GM12878 (cell line): ENCODE measurements at regions not wholly inside any gene's neighbourhood (a gene's known extent, or its start where the extent isn't known, plus 50 kb on each side); places are given as distances from the start of the nearest gene placed in this dataset.

Experiments
- ATAC-seq: fragments of 200-7000 bp; cut with Tn5 transposase; 3 replicates; pipeline ENCODE4 v1.9.1; 2020; ENCODE audit warnings: mild to moderate bottlenecking, moderate library complexity
- BruUV-seq: library from RNA; stranded (reverse); fragments of 400-500 nt; replicated peaks from 2 replicates; lab custom pipeline; 2021; lab: Mats Ljungman, UMichigan
- CTCF ChIA-PET: fragments of 300-600 bp; sonication (Branson Sonifier 250); formaldehyde crosslinking; extraction: SDS; loops from one replicate; lab custom pipeline; 2021; ENCODE audit warnings: inconsistent platforms; lab: Yijun Ruan, JAX
- POLR2A ChIA-PET: fragments of 350-600 bp; formaldehyde crosslinking; extraction: SDS; loops from one replicate; lab custom pipeline; 2021; ENCODE audit warnings: inconsistent platforms; lab: Charles Lee
- RAD21 ChIA-PET: fragments of 300-600 bp; sonication (Branson Sonifier 250); formaldehyde crosslinking; loops from one replicate; lab custom pipeline; 2023; ENCODE audit warnings: antibody characterized with exemption; ENCODE audit not compliant: unreplicated experiment; lab: Charles Lee
- SMC1A ChIA-PET: fragments of 300-600 bp; sonication (Branson Sonifier 250); formaldehyde crosslinking; loops from one replicate; lab custom pipeline; 2023; ENCODE audit not compliant: unreplicated experiment, uncharacterized antibody; lab: Charles Lee
- DNase-seq: peaks from one replicate; pipeline ENCODE4 v3.0.0-alpha.2; 2011; ENCODE audit warnings: low read depth, low spot score
- FAIRE-seq: peaks from 3 replicates; lab custom pipeline; 2011; peaks lifted over from hg19 to GRCh38; lab: Jason Lieb, UNC
- H2AFZ ChIP-seq: 2 replicates; pipeline ENCODE4 v1.6.0; 2011; ENCODE audit warnings: low read depth, low read length, control low read depth; ENCODE audit not compliant: control insufficient read depth
- H3K27ac ChIP-seq: 2 replicates; pipeline ENCODE4 v1.5.1; 2011; ENCODE audit warnings: control low read depth; ENCODE audit not compliant: control insufficient read depth, insufficient read depth
- H3K27me3 ChIP-seq, 2 experiments: replicated peaks in 1 of 2; 2 replicates each; pipeline versions ENCODE4 v1.6.0 to v1.6.1; 2011; ENCODE audit warnings: low read length in 1 of 2; ENCODE audit not compliant: control insufficient read depth in 2 of 2, insufficient read depth in 2 of 2
- H3K36me3 ChIP-seq, 2 experiments: 2 replicates each; pipeline ENCODE4 v1.5.1; 2011; ENCODE audit warnings: low read length in 1 of 2; ENCODE audit not compliant: control insufficient read depth in 2 of 2, insufficient read depth in 2 of 2
- H3K4me1 ChIP-seq: 2 replicates; pipeline ENCODE4 v1.6.1; 2011; ENCODE audit warnings: mild to moderate bottlenecking, low read length, moderate library complexity, mixed read lengths; ENCODE audit not compliant: control insufficient read depth, insufficient read depth
- H3K4me2 ChIP-seq: 2 replicates; pipeline ENCODE4 v1.6.0; 2011; ENCODE audit warnings: control low read depth; ENCODE audit not compliant: control insufficient read depth, insufficient read depth
- H3K4me3 ChIP-seq: fragments of 200-600 bp; sonication (generic); 2 replicates; pipeline ENCODE4 v1.5.1; 2016
- H3K79me2 ChIP-seq: 2 replicates; pipeline ENCODE4 v1.6.0; 2011; ENCODE audit warnings: low read length; ENCODE audit not compliant: control insufficient read depth, insufficient read depth
- H3K9ac ChIP-seq: 2 replicates; pipeline ENCODE4 v1.8.0; 2011; ENCODE audit warnings: low read length, control low read depth, mixed read lengths; ENCODE audit not compliant: control insufficient read depth, insufficient read depth
- H3K9me3 ChIP-seq: replicated peaks from 3 replicates; pipeline ENCODE4 v1.5.1; 2011; ENCODE audit warnings: mild to moderate bottlenecking, low read length; ENCODE audit not compliant: control insufficient read depth, insufficient read depth
- H4K20me1 ChIP-seq: 2 replicates; pipeline ENCODE4 v1.6.0; 2011; ENCODE audit not compliant: control insufficient read depth, insufficient read depth
- CBX3 ChIP-seq: fragments of 200-600 bp; sonication (generic); IDR thresholded peaks from 2 replicates; pipeline ENCODE4 v1.6.1; 2016; ENCODE audit warnings: low read depth, borderline replicate concordance
- CHD1 ChIP-seq: IDR thresholded peaks from 2 replicates; pipeline ENCODE4 v1.6.1; 2012; ENCODE audit warnings: low read depth, low read length, improper control_type of control experiment
- DPF2 ChIP-seq: fragments of 450-650 bp; IDR thresholded peaks from 2 replicates; pipeline ENCODE4 v1.6.1; 2017; ENCODE audit warnings: mild to moderate bottlenecking
- E2F8 ChIP-seq: fragments of 450-650 bp; IDR thresholded peaks from 2 replicates; pipeline ENCODE4 v1.6.1; 2018; ENCODE audit warnings: mild to moderate bottlenecking, low read depth, moderate library complexity; ENCODE audit not compliant: partially characterized antibody
- FOXM1 ChIP-seq: IDR thresholded peaks from 2 replicates; pipeline ENCODE4 v1.6.1; 2012; ENCODE audit warnings: low read depth, mild to moderate bottlenecking, inconsistent platforms, low read length, moderate library complexity
- IRF3 ChIP-seq: fragments of 450-650 bp; IDR thresholded peaks from 2 replicates; pipeline ENCODE4 v1.6.1; 2014; ENCODE audit warnings: mild to moderate bottlenecking
- IRF5 ChIP-seq: fragments of 450-650 bp; IDR thresholded peaks from 2 replicates; pipeline ENCODE4 v1.6.1; 2017; ENCODE audit warnings: borderline replicate concordance
- NBN ChIP-seq: fragments of 450-650 bp; IDR thresholded peaks from 2 replicates; pipeline ENCODE4 v1.6.1; 2016
- NFIC ChIP-seq: IDR thresholded peaks from 2 replicates; pipeline ENCODE4 v1.6.1; 2012; ENCODE audit warnings: low read depth, mild to moderate bottlenecking, inconsistent platforms, low read length, moderate library complexity
- NR2F1 ChIP-seq: fragments of 450-650 bp; conservative IDR thresholded peaks from 2 replicates; pipeline ENCODE4 v1.6.1; 2017; ENCODE audit warnings: mild to moderate bottlenecking
- POLR2AphosphoS2 ChIP-seq: IDR thresholded peaks from 2 replicates; pipeline ENCODE4 v1.6.1; 2011; ENCODE audit warnings: low read depth, mild to moderate bottlenecking, low read length, improper control_type of control experiment, moderate library complexity
- REST ChIP-seq: IDR thresholded peaks from 2 replicates; pipeline ENCODE4 v1.6.1; 2012; ENCODE audit warnings: mild to moderate bottlenecking, low read depth, low read length
- RUNX3 ChIP-seq: IDR thresholded peaks from 2 replicates; pipeline ENCODE4 v1.6.1; 2012; ENCODE audit warnings: low read length, inconsistent platforms
- SRF ChIP-seq, 2 experiments: IDR thresholded peaks; 2 replicates each; pipeline ENCODE4 v1.6.1; 2011; ENCODE audit warnings: low read depth in 2 of 2, low read length in 2 of 2, mild to moderate bottlenecking in 1 of 2, moderate library complexity in 1 of 2
- SUPT20H ChIP-seq: IDR thresholded peaks from 2 replicates; pipeline ENCODE4 v1.6.1; 2011; ENCODE audit warnings: low read depth, mild to moderate bottlenecking, low read length, moderate library complexity, borderline replicate concordance; ENCODE audit not compliant: control insufficient read depth
- ZNF274 ChIP-seq: IDR thresholded peaks from one replicate; pipeline ENCODE4 v1.8.0; 2011; ENCODE audit not compliant: insufficient read length, insufficient read depth
- ZNF622 ChIP-seq: fragments of 450-650 bp; IDR thresholded peaks from 2 replicates; pipeline ENCODE4 v1.6.1; 2017; ENCODE audit warnings: mild to moderate bottlenecking, inconsistent platforms
- WGBS: methylation state at CpG from one replicate; pipeline ENCODE4 v1.1.6; 2016; ENCODE audit warnings: low lambda C conversion rate; ENCODE audit not compliant: insufficient replicate concordance, insufficient coverage; ENCODE audit errors: missing lambda C conversion rate; 5-methylcytosine and 5-hydroxymethylcytosine counted together
- in situ Hi-C: fragments of 300-500 bp; cut with MboI; formaldehyde crosslinking; loops from 9 replicates; pipeline ENCODE4 v1.14.3; 2018; ENCODE audit warnings: mixed read lengths
- intact Hi-C: fragments of 100-400 bp; cut with micrococcal nuclease; formaldehyde crosslinking; loops from one replicate; pipeline ENCODE4 v1.14.2; 2022; ENCODE audit not compliant: unreplicated experiment

GRCh38 chr22:48523761-48524160, 1303.9 kb downstream of the BRD1 start (continued):
- TF ChIP-seq NBN (no peak), ZNF274 (no peak), IRF3 (no peak)

- intact Hi-C loops (no loop called here), in situ Hi-C loops (no loop called here)
- RAD21 ChIA-PET = no interaction called here
- no peak overlapping the region for H2AFZ ChIP-seq
- SMC1A ChIA-PET = no interaction called here
- H4K20me1 ChIP-seq = no peaks in the 10 kb centered on the region
- no TSS peak for BruUV-seq
- POLR2A ChIA-PET = no interaction called here
- H3K4me1 ChIP-seq = no peaks in the 10 kb centered on the region
- no peaks in the 10 kb centered on the region for H3K79me2 ChIP-seq
- CTCF ChIA-PET = no interaction called here
- H3K27me3 ChIP-seq = no peaks in the 10 kb centered on the region
- H3K4me3 ChIP-seq = no peak overlapping the region
- no peaks in the 10 kb centered on the region for H3K36me3 ChIP-seq
- DNase-seq (no peak), FAIRE-seq (no peak), ATAC-seq (no peak)
- no peak overlapping the region for H3K4me2 ChIP-seq
- H3K9ac ChIP-seq = no peak overlapping the region
- no peaks in the 10 kb centered on the region; the same call in 2 of the 3 replicates for H3K9me3 ChIP-seq
- 50% methylated on average over 19 of the region's 19 CpGs for WGBS
- no peak overlapping the region for H3K27ac ChIP-seq
- TF ChIP-seq REST = no peak
- TF ChIP-seq FOXM1 = no peak
- TF ChIP-seq CHD1 = no peak
- no peak for TF ChIP-seq ZNF622
- no peak for TF ChIP-seq NR2F1
- no peak for TF ChIP-seq CBX3
- TF ChIP-seq RUNX3 = no peak
- no peak for TF ChIP-seq SRF (IDR thresholded peaks at IDR 0.05; ENCODE audit: low read depth in 2 of 2, low read length in 2 of 2)
- no peak for TF ChIP-seq NFIC
- no peak for TF ChIP-seq E2F8
- no peak for TF ChIP-seq DPF2
- no peak for TF ChIP-seq IRF5
- TF ChIP-seq SUPT20H = no peak
- no peak for TF ChIP-seq POLR2AphosphoS2
These were observed 1304.6 kb downstream of the BRD1 start for GRCh38 chr22:48523091-48523490.
